GM12878 (cell line): ENCODE measurements at regions not wholly inside any gene's neighbourhood (a gene's known extent, or its start where the extent isn't known, plus 50 kb on each side); places are given as distances from the start of the nearest gene placed in this dataset.

Experiments
- ATAC-seq: fragments of 200-7000 bp; cut with Tn5 transposase; 3 replicates; pipeline ENCODE4 v1.9.1; 2020; ENCODE audit warnings: mild to moderate bottlenecking, moderate library complexity
- BruUV-seq: library from RNA; stranded (reverse); fragments of 400-500 nt; replicated peaks from 2 replicates; lab custom pipeline; 2021; lab: Mats Ljungman, UMichigan
- CTCF ChIA-PET: fragments of 300-600 bp; sonication (Branson Sonifier 250); formaldehyde crosslinking; extraction: SDS; loops from one replicate; lab custom pipeline; 2021; ENCODE audit warnings: inconsistent platforms; lab: Yijun Ruan, JAX
- POLR2A ChIA-PET: fragments of 350-600 bp; formaldehyde crosslinking; extraction: SDS; loops from one replicate; lab custom pipeline; 2021; ENCODE audit warnings: inconsistent platforms; lab: Charles Lee
- RAD21 ChIA-PET: fragments of 300-600 bp; sonication (Branson Sonifier 250); formaldehyde crosslinking; loops from one replicate; lab custom pipeline; 2023; ENCODE audit warnings: antibody characterized with exemption; ENCODE audit not compliant: unreplicated experiment; lab: Charles Lee
- SMC1A ChIA-PET: fragments of 300-600 bp; sonication (Branson Sonifier 250); formaldehyde crosslinking; loops from one replicate; lab custom pipeline; 2023; ENCODE audit not compliant: unreplicated experiment, uncharacterized antibody; lab: Charles Lee
- DNase-seq: peaks from one replicate; pipeline ENCODE4 v3.0.0-alpha.2; 2011; ENCODE audit warnings: low read depth, low spot score
- FAIRE-seq: peaks from 3 replicates; lab custom pipeline; 2011; peaks lifted over from hg19 to GRCh38; lab: Jason Lieb, UNC
- H2AFZ ChIP-seq: 2 replicates; pipeline ENCODE4 v1.6.0; 2011; ENCODE audit warnings: low read depth, low read length, control low read depth; ENCODE audit not compliant: control insufficient read depth
- H3K27ac ChIP-seq: 2 replicates; pipeline ENCODE4 v1.5.1; 2011; ENCODE audit warnings: control low read depth; ENCODE audit not compliant: control insufficient read depth, insufficient read depth
- H3K27me3 ChIP-seq, 2 experiments: replicated peaks in 1 of 2; 2 replicates each; pipeline versions ENCODE4 v1.6.0 to v1.6.1; 2011; ENCODE audit warnings: low read length in 1 of 2; ENCODE audit not compliant: control insufficient read depth in 2 of 2, insufficient read depth in 2 of 2
- H3K36me3 ChIP-seq, 2 experiments: 2 replicates each; pipeline ENCODE4 v1.5.1; 2011; ENCODE audit warnings: low read length in 1 of 2; ENCODE audit not compliant: control insufficient read depth in 2 of 2, insufficient read depth in 2 of 2
- H3K4me1 ChIP-seq: 2 replicates; pipeline ENCODE4 v1.6.1; 2011; ENCODE audit warnings: mild to moderate bottlenecking, low read length, moderate library complexity, mixed read lengths; ENCODE audit not compliant: control insufficient read depth, insufficient read depth
- H3K4me2 ChIP-seq: 2 replicates; pipeline ENCODE4 v1.6.0; 2011; ENCODE audit warnings: control low read depth; ENCODE audit not compliant: control insufficient read depth, insufficient read depth
- H3K4me3 ChIP-seq: fragments of 200-600 bp; sonication (generic); 2 replicates; pipeline ENCODE4 v1.5.1; 2016
- H3K79me2 ChIP-seq: 2 replicates; pipeline ENCODE4 v1.6.0; 2011; ENCODE audit warnings: low read length; ENCODE audit not compliant: control insufficient read depth, insufficient read depth
- H3K9ac ChIP-seq: 2 replicates; pipeline ENCODE4 v1.8.0; 2011; ENCODE audit warnings: low read length, control low read depth, mixed read lengths; ENCODE audit not compliant: control insufficient read depth, insufficient read depth
- H3K9me3 ChIP-seq: replicated peaks from 3 replicates; pipeline ENCODE4 v1.5.1; 2011; ENCODE audit warnings: mild to moderate bottlenecking, low read length; ENCODE audit not compliant: control insufficient read depth, insufficient read depth
- H4K20me1 ChIP-seq: 2 replicates; pipeline ENCODE4 v1.6.0; 2011; ENCODE audit not compliant: control insufficient read depth, insufficient read depth
- CBFB ChIP-seq: IDR thresholded peaks from 2 replicates; pipeline ENCODE4 v1.6.1; 2016; ENCODE audit warnings: antibody characterized with exemption, low read depth
- CBX3 ChIP-seq: fragments of 200-600 bp; sonication (generic); IDR thresholded peaks from 2 replicates; pipeline ENCODE4 v1.6.1; 2016; ENCODE audit warnings: low read depth, borderline replicate concordance
- LARP7 ChIP-seq: fragments of 450-650 bp; IDR thresholded peaks from 2 replicates; pipeline ENCODE4 v1.6.1; 2017; ENCODE audit warnings: mild to moderate bottlenecking
- MTA3 ChIP-seq: IDR thresholded peaks from 2 replicates; pipeline ENCODE4 v1.6.1; 2012; ENCODE audit warnings: low read length, inconsistent platforms, borderline replicate concordance
- TCF3 ChIP-seq: IDR thresholded peaks from 2 replicates; pipeline ENCODE4 v1.6.1; 2012; ENCODE audit warnings: low read depth, mild to moderate bottlenecking, low read length, borderline replicate concordance; ENCODE audit not compliant: insufficient read depth
- ZNF207 ChIP-seq: fragments of 450-650 bp; IDR thresholded peaks from 2 replicates; pipeline ENCODE4 v1.6.1; 2014; ENCODE audit warnings: antibody characterized with exemption, mild to moderate bottlenecking, borderline replicate concordance
- ZNF622 ChIP-seq: fragments of 450-650 bp; IDR thresholded peaks from 2 replicates; pipeline ENCODE4 v1.6.1; 2017; ENCODE audit warnings: mild to moderate bottlenecking, inconsistent platforms
- in situ Hi-C: fragments of 300-500 bp; cut with MboI; formaldehyde crosslinking; loops from 9 replicates; pipeline ENCODE4 v1.14.3; 2018; ENCODE audit warnings: mixed read lengths
- intact Hi-C: fragments of 100-400 bp; cut with micrococcal nuclease; formaldehyde crosslinking; loops from one replicate; pipeline ENCODE4 v1.14.2; 2022; ENCODE audit not compliant: unreplicated experiment
- TF ChIP-seq, protein P1 (sequence below): fragments of 450-650 bp; IDR thresholded peaks from 2 replicates; pipeline ENCODE4 v1.6.1; 2017; ENCODE audit warnings: mild to moderate bottlenecking, moderate library complexity

DNA sequence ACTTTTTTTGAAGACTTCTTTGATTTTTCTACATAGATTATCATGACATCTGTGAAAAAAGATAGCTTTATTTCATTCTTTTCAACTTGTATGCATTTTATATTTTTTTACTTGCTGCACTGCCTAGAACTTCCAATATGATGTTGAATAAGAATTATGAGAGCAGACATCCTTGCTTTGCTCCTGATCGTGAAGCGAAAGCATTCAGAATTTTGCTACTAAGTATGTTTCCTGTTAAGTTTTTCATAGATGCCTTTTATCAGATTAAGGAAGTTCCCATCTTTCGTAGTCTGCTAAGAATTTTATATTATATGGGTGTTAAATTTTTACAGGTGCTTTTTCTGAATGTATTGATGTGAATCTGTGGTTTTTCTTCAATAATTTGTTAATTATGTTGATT lies 163.4 kb upstream of the GADL1 start (continued):
- no peak for TF ChIP-seq TCF3
- TF ChIP-seq LARP7: no peak
- TF ChIP-seq, protein P1, sequence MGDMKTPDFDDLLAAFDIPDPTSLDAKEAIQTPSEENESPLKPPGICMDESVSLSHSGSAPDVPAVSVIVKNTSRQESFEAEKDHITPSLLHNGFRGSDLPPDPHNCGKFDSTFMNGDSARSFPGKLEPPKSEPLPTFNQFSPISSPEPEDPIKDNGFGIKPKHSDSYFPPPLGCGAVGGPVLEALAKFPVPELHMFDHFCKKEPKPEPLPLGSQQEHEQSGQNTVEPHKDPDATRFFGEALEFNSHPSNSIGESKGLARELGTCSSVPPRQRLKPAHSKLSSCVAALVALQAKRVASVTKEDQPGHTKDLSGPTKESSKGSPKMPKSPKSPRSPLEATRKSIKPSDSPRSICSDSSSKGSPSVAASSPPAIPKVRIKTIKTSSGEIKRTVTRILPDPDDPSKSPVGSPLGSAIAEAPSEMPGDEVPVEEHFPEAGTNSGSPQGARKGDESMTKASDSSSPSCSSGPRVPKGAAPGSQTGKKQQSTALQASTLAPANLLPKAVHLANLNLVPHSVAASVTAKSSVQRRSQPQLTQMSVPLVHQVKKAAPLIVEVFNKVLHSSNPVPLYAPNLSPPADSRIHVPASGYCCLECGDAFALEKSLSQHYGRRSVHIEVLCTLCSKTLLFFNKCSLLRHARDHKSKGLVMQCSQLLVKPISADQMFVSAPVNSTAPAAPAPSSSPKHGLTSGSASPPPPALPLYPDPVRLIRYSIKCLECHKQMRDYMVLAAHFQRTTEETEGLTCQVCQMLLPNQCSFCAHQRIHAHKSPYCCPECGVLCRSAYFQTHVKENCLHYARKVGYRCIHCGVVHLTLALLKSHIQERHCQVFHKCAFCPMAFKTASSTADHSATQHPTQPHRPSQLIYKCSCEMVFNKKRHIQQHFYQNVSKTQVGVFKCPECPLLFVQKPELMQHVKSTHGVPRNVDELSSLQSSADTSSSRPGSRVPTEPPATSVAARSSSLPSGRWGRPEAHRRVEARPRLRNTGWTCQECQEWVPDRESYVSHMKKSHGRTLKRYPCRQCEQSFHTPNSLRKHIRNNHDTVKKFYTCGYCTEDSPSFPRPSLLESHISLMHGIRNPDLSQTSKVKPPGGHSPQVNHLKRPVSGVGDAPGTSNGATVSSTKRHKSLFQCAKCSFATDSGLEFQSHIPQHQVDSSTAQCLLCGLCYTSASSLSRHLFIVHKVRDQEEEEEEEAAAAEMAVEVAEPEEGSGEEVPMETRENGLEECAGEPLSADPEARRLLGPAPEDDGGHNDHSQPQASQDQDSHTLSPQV: no peak

- SMC1A ChIA-PET: no interaction called here
- TF ChIP-seq MTA3: no peak
- TF ChIP-seq ZNF622: no peak
- no peak for TF ChIP-seq CBFB
- TF ChIP-seq ZNF207: no peak
- TF ChIP-seq CBX3: no peak
- Histone ChIP-seq H2AFZ (no peak overlapping the region), H4K20me1 (no peaks in the 10 kb centered on the region), H3K79me2 (no peaks in the 10 kb centered on the region), H3K4me3 (no peak overlapping the region), H3K36me3 (no peaks in the 10 kb centered on the region), H3K4me1 (no peaks in the 10 kb centered on the region), H3K9ac (no peak overlapping the region), H3K9me3 (no peaks in the 10 kb centered on the region), H3K4me2 (no peak overlapping the region), H3K27ac (no peak overlapping the region), H3K27me3 (no peaks in the 10 kb centered on the region)
- no peak for FAIRE-seq
- POLR2A ChIA-PET: no interaction called here
- intact Hi-C loops (no loop called here), in situ Hi-C loops (no loop called here)
- RAD21 ChIA-PET: no interaction called here
- CTCF ChIA-PET: no interaction called here
- no peak for ATAC-seq
- BruUV-seq: no TSS peak
- no peak for DNase-seq
Measured at GRCh38 chr3:31064021-31064420, 169.6 kb upstream of the GADL1 start.
